Ovary (tissue), 7 donors: ENCODE measurements at regions not wholly inside any gene's neighbourhood (a gene's known extent, or its start where the extent isn't known, plus 50 kb on each side); places are given as distances from the start of the nearest gene placed in this dataset.

Experiments
- DNase-seq, 5 donors: peaks; one replicate each; pipeline ENCODE4 v3.0.0-alpha.2; 2019 to 2020
- H3K27ac ChIP-seq, 2 donors: fragments of 200-600 bp; one replicate each; pipeline versions ENCODE4 v1.5.1 to v1.8.0; 2019 to 2022
- H3K27me3 ChIP-seq: fragments of 200-600 bp; one replicate; pipeline ENCODE4 v1.8.0; 2022
- H3K36me3 ChIP-seq: fragments of 200-600 bp; sonication (generic); one replicate; pipeline ENCODE4 v1.5.1; 2019
- H3K4me1 ChIP-seq: one replicate; pipeline ENCODE4 v1.8.1; 2013; ENCODE audit warnings: mild to moderate bottlenecking, moderate library complexity; ENCODE audit not compliant: insufficient read depth
- H3K4me3 ChIP-seq: fragments of 200-600 bp; sonication (generic); one replicate; pipeline ENCODE4 v1.5.1; 2017
- H3K9me3 ChIP-seq, 2 donors: fragments of 200-600 bp in 1 of 2; sonication (generic) in 1 of 2; one replicate each; pipeline versions ENCODE4 v1.5.1 to v1.8.1; 2013 to 2019; ENCODE audit warnings: mild to moderate bottlenecking in 1 of 2, moderate library complexity in 1 of 2
- CTCF ChIP-seq, 3 donors: fragments of 450-650 bp in 2 of 3; fragments of 200-600 bp in 1 of 3; IDR thresholded peaks; one replicate each; pipeline versions ENCODE4 v1.5.1 to v1.8.0; 2016 to 2022; ENCODE audit warnings: antibody characterized with exemption in 3 of 3, mild to moderate bottlenecking in 1 of 3
- EP300 ChIP-seq: sonication (generic); formaldehyde crosslinking; IDR thresholded peaks from one replicate; pipeline ENCODE4 v1.6.1; 2017; ENCODE audit warnings: antibody characterized with exemption
- POLR2A ChIP-seq: fragments of 450-650 bp; IDR thresholded peaks from one replicate; pipeline ENCODE4 v1.6.1; 2017; ENCODE audit warnings: antibody characterized with exemption, mild to moderate bottlenecking, moderate library complexity
- WGBS, 3 donors: extraction: QIAGEN DNeasy Blood & Tissue Kit in 1 of 3; methylation state at CpG; one replicate each; pipeline versions ENCODE4 v1.1.5 to v1.1.7; 2013 to 2017; 5-methylcytosine and 5-hydroxymethylcytosine counted together
- intact Hi-C, 4 donors: fragments of 100-400 bp; cut with DNase I; formaldehyde crosslinking; loops; one replicate each; pipeline versions ENCODE4 v1.11.0 to v1.15.1; 2022 to 2023
- donor health status: DM: no; HTN: no; CAD: no; lungs with moderate emphysema.
- donor health status: DM: no; HTN: no; CAD: no.
- donor health status: Bipolar disorder and iron deficiency.
- donor health status: DM: no; HTN: no; CAD: no.
- donor health status: DM: yes; HTN: yes; CAD: no.

- no peaks in the 10 kb centered on the region for H3K4me1 ChIP-seq
- H3K36me3 ChIP-seq: no peaks in the 10 kb centered on the region
- no peak overlapping the region for H3K4me3 ChIP-seq
- H3K27ac ChIP-seq: no peak overlapping the region
- WGBS, 3 donors: 96 to 97% (median 97%) methylated on average over 52 to 53 of the region's 53 CpGs
- DNase-seq: peak in 2 of 5 donors; percentile 7 to 30
- TF ChIP-seq CTCF (IDR thresholded peaks at IDR 0.05) (no peak), EP300 (no peak), POLR2A (no peak)
- no peaks in the 10 kb centered on the region for H3K27me3 ChIP-seq
- no peaks in the 10 kb centered on the region for H3K9me3 ChIP-seq
- intact Hi-C loops: no loop called here
Measured at GRCh38 chr11:23403210-23404185, 543.2 kb upstream of the CCDC179 start.

- Histone ChIP-seq H3K27ac (no peak overlapping the region), H3K4me3 (no peak overlapping the region), H3K4me1 (no peaks in the 10 kb centered on the region), H3K9me3 (no peaks in the 10 kb centered on the region), H3K27me3 (no peaks in the 10 kb centered on the region), H3K36me3 (no peaks in the 10 kb centered on the region)
- 96 to 97% (median 96%) methylated on average over 40 to 41 of the region's 41 CpGs for WGBS, 3 donors
- intact Hi-C loops: no loop called here
- TF ChIP-seq POLR2A (no peak), CTCF (IDR thresholded peaks at IDR 0.05) (no peak), EP300 (no peak)
- peak in 1 of 5 donors; percentile 6 for DNase-seq
Measured at GRCh38 chr11:23404225-23405160, 544.2 kb upstream of the CCDC179 start.

- intact Hi-C loops: no loop called here
- no peaks in the 10 kb centered on the region for H3K36me3 ChIP-seq
- TF ChIP-seq POLR2A (no peak), EP300 (no peak), CTCF (IDR thresholded peaks at IDR 0.05) (no peak)
- H3K4me1 ChIP-seq: no peaks in the 10 kb centered on the region
- no peak overlapping the region for H3K4me3 ChIP-seq
- DNase-seq: peak in 3 of 5 donors; percentile 9 to 25 (median 16)
- no peak overlapping the region for H3K27ac ChIP-seq
- WGBS, 3 donors: 96 to 97% (median 96%) methylated on average over 33 of the region's 33 CpGs
- H3K9me3 ChIP-seq: no peaks in the 10 kb centered on the region
- no peaks in the 10 kb centered on the region for H3K27me3 ChIP-seq
Measured at GRCh38 chr11:23405350-23405937, 545.2 kb upstream of the CCDC179 start.
